ENCODE measurements at regions not wholly inside any gene's neighbourhood (a gene's known extent, or its start where the extent isn't known, plus 50 kb on each side); places are given as distances from the start of the nearest gene placed in this dataset.

GRCh38 chr1:43052322-43052721 is 93.7 kb upstream of the SLC2A1 start:
- Histone ChIP-seq H3K27ac (no peak overlapping the region), H3K4me3 (no peak overlapping the region)
- no peak for DNase-seq (ENCODE audit: low spot score)
- TF ChIP-seq CTCF (IDR thresholded peaks at IDR 0.05), result no peak

- Histone ChIP-seq H3K27ac (no peak overlapping the region), H3K4me3 (no peak overlapping the region)
- TF ChIP-seq CTCF (IDR thresholded peaks at IDR 0.05), result no peak
- DNase-seq (ENCODE audit: low spot score), result no peak
Measured at GRCh38 chr1:43049481-43049880, 90.8 kb upstream of the SLC2A1 start.

GRCh38 chr1:43048601-43049011 is 89.9 kb upstream of the SLC2A1 start:
- no peak for DNase-seq (ENCODE audit: low spot score)
- H3K27ac ChIP-seq, result no peak overlapping the region
- no peak for TF ChIP-seq CTCF (IDR thresholded peaks at IDR 0.05)

GRCh38 chr1:43047135-43047534 is 88.5 kb upstream of the SLC2A1 start:
- H3K27ac ChIP-seq, result no peak overlapping the region
- DNase-seq (ENCODE audit: low spot score), result no peak
- TF ChIP-seq CTCF (IDR thresholded peaks at IDR 0.05), result no peak
- H3K4me3 ChIP-seq, result no peak overlapping the region

More at GRCh38 chr1:43048601-43049011, 89.9 kb upstream of the SLC2A1 start:
- H3K4me3 ChIP-seq, result no peak overlapping the region

- no peak overlapping the region for H3K27ac ChIP-seq
- TF ChIP-seq CTCF (IDR thresholded peaks at IDR 0.05), result no peak
- no peak for DNase-seq (ENCODE audit: low spot score)
- H3K4me3 ChIP-seq, result no peak overlapping the region
Measured at GRCh38 chr1:43044572-43045361, 86.1 kb upstream of the SLC2A1 start.

- Histone ChIP-seq H3K27ac (no peak overlapping the region), H3K4me3 (no peak overlapping the region)
- DNase-seq (ENCODE audit: low spot score), result no peak
- TF ChIP-seq CTCF (IDR thresholded peaks at IDR 0.05), result no peak
Measured at GRCh38 chr1:43043695-43044094, 85.0 kb upstream of the SLC2A1 start.

DNA sequence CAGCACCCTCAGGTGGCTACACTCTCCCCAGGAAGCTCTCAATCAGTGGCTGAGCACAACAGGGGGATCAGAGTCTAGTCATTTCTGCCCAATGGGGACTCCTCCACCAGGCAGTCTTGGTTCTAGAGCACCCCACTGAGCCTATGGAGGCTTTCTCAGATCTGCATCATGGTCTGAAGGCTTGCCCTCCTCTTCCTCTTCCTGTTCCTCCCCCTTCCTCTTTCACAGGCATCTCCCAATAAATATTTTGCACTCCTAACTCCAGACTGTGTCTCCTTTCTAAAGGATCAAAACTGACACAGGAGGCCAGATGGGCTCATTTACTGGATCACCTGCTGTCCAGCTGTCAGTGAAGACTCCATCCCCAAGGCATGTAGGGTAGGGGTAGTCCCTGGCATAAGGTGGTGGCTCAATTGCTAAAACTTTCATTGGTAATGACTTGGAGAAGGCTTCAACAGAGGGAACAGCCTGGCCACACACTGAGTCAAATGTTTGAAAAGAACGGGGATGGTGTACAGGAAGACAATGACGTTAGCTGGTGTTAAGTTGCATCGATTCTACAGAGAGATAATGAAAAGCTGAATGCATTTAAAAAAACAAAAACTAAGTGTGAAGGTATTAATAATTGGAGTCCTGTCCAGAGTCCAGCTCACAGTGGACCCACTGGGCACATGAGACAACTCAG is 84.2 kb upstream of the SLC2A1 start:
- no peak for TF ChIP-seq CTCF (IDR thresholded peaks at IDR 0.05)
- DNase-seq (ENCODE audit: low spot score), result no peak
- H3K27ac ChIP-seq, result no peak overlapping the region
- no peak overlapping the region for H3K4me3 ChIP-seq
